Ramos (cell line): ENCODE measurements at regions not wholly inside any gene's neighbourhood (a gene's known extent, or its start where the extent isn't known, plus 50 kb on each side); places are given as distances from the start of the nearest gene placed in this dataset.

Source experiments
- in situ Hi-C: fragments of 300-500 bp; cut with MboI; formaldehyde crosslinking; loops from one replicate; pipeline ENCODE4 v1.14.3; 2022; ENCODE audit warnings: low sequenced_read_pairs; ENCODE audit not compliant: unreplicated experiment

GRCh38 chr13:110808138-110808537 is 94.6 kb downstream of the ING1 start:
- in situ Hi-C loops: loop anchor here (25.0 kb wide), 1 partner anchor 346 kb away; no protein-coding TSS in a partner anchor

GRCh38 chr13:110809871-110810486 is 96.5 kb downstream of the ING1 start:
- in situ Hi-C loops: loop anchor here (10.0 to 25.0 kb wide), 2 partner anchors 215 to 348 kb away; no protein-coding TSS in a partner anchor

DNA sequence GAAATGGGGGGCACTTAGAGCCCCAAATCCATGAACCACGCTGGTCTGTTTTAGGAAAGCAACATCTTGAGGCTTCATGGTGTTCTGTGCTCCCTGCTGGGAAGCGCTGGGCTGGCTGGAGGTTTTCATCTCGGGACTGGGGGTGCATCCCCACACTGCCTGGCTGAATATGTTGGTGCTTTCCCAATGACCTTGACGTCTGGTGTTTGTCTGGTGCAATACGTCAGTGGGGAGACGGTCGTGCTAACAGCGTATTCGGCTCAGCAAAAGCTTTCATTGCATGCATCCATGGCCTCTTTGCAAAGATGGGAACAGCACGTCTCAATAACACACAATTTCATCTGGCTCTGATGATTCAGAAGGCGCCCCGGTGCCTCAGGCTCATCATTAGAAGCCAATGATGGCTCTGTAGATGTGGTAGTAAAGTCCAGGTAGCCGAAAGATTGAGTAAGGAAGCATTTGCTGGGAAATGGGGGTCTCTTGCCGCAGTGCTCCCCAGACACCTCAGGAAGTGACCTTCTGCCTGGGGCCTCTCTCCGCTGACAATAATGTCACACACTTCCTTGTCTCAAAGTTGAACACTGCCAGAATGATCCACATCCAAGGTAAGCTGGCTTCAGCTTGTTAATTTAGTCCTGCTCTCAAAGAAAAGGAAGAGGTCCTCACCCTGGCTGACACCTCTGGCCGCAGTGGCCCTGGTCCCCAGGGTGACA is 97.7 kb downstream of the ING1 start:
- in situ Hi-C loops: loop anchor here (10.0 to 25.0 kb wide), 2 partner anchors 216 to 349 kb away; no protein-coding TSS in a partner anchor

DNA sequence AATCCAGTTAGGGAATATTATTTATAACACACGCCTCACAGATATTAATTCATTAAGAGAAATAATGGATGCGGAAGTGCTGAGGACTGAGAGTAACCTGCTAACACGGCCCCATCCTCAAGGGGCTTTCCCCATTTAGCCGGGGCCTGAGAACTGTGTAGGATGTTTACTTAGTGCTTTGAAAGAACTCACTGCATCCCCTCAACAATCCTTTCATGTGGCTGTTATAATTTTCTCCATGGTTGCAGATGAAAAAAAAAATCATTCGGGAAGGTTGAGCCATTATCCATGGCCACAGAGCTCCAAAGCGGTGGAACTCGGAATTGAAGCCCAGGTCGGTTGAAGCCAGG is 98.2 kb downstream of the ING1 start:
- in situ Hi-C loops: loop anchor here (10.0 to 25.0 kb wide), 2 partner anchors 217 to 349 kb away; no protein-coding TSS in a partner anchor

DNA sequence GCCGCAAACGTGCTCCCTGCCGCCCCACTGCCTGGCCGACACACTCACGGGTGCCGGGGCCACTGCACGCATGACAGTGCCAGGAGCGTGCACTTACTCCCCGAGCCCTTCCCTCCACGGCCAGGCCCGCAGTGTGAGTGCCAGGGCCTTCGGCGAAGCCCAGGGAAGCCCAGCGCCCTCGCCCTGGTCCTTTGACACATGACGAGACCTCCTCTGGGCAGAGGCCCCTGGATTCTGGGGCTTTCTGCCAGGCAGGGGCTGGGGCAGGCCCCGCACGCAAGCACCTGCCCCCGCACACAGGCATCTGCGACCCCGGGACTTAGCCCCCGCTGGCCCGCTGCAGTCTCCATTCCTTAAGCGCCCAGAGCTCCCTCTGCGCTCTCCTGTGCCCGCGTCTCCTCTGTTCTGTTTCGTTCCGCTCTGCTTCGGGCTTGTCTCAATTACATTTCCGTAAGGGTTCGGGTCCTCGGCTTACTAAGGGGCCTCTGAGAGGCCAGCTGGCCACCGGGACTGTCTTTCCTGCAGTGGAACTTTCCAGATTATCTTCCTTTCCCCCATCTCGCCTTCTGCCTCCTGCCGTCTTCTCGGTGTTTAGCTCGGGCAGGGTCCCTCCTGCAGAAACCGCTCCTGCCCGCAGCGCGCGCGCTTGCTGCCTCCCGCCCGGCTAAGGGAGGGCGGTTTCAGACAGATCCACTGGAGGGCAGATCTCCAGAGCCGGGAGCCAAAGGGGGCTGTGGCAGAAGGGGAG is 98.8 kb downstream of the ING1 start:
- in situ Hi-C loops: loop anchor here (10.0 to 25.0 kb wide), 2 partner anchors 217 to 350 kb away; no protein-coding TSS in a partner anchor

GRCh38 chr13:110812869-110813645 is 99.6 kb downstream of the ING1 start:
- in situ Hi-C loops: loop anchor here (10.0 to 25.0 kb wide), 2 partner anchors 218 to 351 kb away; no protein-coding TSS in a partner anchor

DNA sequence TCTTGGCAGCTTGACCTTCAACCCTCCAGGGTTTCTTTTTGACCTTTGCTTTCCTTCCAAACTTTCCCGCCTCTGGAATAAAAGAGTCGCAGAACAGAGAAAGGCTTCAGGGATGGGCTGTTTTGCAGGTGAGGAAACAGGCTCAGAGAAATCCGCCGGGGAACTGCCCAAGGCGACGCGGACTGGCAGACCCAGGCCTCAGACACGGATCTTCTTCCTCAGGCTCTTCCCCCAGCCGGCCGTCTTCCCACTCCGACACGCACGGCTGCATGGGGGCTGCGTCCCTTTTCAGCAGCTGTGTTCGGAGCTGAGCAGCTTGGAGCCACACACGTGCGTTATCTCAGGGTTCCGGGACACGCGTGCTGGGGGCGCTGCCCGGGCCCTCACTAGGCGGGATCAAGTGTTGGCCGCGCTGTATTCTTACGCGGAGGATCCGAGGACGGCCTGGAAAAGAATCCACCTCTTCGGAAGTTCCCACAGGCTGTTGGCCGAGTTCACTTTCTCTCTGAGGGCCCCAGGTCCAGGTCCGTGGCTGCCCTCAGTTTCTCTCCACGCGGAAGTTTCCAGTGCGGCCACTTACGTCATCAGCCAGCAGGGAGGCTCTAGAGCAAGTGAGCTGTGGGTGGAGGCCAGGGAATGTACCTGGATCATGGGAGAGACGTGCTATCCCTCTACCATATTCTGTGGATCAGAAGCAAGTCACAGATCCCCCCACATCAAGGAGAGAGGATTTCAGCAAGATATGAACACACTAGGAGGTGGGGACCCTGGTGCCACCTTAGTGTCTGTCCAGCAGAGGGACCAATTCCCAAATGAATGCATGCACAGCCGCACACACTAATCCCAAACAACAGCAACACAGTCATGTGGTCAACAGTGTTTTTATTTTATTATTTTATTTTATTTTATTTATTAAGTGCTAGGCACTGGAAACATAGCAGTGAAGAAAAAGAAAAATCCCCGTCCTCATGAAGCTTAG is 100.4 kb downstream of the ING1 start:
- in situ Hi-C loops: loop anchor here (10.0 to 25.0 kb wide), 2 partner anchors 219 to 352 kb away; no protein-coding TSS in a partner anchor

DNA sequence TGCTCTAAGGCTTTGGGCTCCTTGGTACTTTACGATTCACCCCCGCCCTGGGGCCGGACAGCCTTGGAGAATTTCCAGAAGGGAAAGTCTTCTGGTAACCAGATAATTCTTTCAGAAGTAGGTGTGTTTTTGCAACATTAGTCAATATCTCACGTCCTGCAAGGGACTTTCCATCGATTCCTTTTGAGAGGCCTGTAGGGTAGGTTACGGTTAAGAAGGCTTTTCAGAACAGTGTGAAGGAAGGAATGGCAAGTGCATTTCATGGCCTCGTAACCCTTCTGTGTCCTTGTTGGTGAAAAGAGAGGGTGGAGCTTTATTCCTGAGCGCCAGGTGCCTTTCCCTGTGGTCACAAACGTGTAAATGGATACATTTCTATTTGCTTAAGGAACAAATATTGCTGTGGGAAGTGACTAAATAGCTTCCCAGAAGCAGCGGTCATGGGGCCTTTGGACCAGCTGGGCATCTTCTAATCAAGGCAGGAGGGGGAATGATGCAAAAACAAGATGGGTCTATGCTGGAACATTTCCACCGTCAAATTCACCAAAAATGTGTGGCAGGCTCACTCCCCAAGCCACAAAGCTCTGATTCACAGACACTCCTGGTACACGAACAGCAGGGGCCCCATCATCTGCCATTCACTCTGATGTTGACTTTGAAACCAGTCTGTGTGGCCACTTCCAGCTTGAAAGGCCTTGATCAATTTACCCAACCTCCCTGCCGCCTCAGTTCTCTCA is 99.2 kb downstream of the ANKRD10 start:
- in situ Hi-C loops: loop anchor here (10.0 to 25.0 kb wide), 2 partner anchors 221 to 353 kb away; no protein-coding TSS in a partner anchor

- in situ Hi-C loops: loop anchor here (10.0 to 25.0 kb wide), 2 partner anchors 222 to 354 kb away; no protein-coding TSS in a partner anchor
Observed at GRCh38 chr13:110816500-110816899, 98.4 kb downstream of the ANKRD10 start.

GRCh38 chr13:110817143-110817542 is 97.7 kb downstream of the ANKRD10 start:
- in situ Hi-C loops: loop anchor here (10.0 to 25.0 kb wide), 2 partner anchors 222 to 355 kb away; no protein-coding TSS in a partner anchor

DNA sequence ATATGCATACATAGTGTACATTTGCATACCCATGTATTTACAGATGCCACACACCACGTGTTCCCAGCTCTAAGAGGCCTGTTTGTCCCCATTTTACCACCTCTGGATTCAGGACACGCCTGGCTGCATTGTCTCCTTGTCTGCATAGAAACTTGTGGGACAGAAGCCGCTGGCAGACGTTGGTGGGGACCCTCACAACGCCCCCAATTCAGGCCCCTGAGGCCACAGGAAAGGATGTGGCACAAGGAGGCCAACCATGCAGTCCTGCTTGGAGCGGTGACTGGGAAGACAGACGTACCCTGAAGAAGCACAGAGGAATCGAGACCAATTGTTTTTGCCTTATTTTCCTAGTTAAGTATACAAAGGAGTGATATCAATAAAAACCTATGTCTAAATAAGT is 96.1 kb downstream of the ANKRD10 start:
- in situ Hi-C loops: loop anchor here (10.0 to 25.0 kb wide), 2 partner anchors 224 to 356 kb away; no protein-coding TSS in a partner anchor

- in situ Hi-C loops: loop anchor here (10.0 to 25.0 kb wide), 2 partner anchors 225 to 357 kb away; no protein-coding TSS in a partner anchor
Observed at GRCh38 chr13:110819203-110820014, 95.5 kb downstream of the ANKRD10 start.

- in situ Hi-C loops: loop anchor here (25.0 kb wide), 1 partner anchor 358 kb away; no protein-coding TSS in a partner anchor
Observed at GRCh38 chr13:110820322-110820721, 94.5 kb downstream of the ANKRD10 start.

- in situ Hi-C loops: loop anchor here (25.0 kb wide), 1 partner anchor 360 kb away; no protein-coding TSS in a partner anchor
Observed at GRCh38 chr13:110821837-110822668, 92.8 kb downstream of the ANKRD10 start.

DNA sequence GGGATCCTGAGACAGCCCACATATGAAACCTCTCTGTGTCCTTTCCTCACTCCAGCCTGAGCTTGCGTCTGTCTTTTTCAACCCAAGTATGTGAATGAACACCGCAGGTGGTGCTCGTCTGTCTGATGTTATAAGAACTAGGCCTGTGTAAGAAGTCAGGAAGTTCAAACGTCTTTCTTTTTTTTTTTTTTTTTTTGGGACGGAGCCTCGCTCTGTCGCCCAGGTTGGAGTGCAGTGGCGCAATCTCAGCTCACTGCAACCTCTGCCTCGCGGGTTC is 92.3 kb downstream of the ANKRD10 start:
- in situ Hi-C loops: loop anchor here (25.0 kb wide), 1 partner anchor 360 kb away; no protein-coding TSS in a partner anchor

GRCh38 chr13:110824702-110825300 is 90.1 kb downstream of the ANKRD10 start:
- in situ Hi-C loops: loop anchor here (25.0 kb wide), 1 partner anchor 362 kb away; no protein-coding TSS in a partner anchor
